Upper lobe of left lung (tissue), 6 donors: ENCODE measurements at regions not wholly inside any gene's neighbourhood (a gene's known extent, or its start where the extent isn't known, plus 50 kb on each side); places are given as distances from the start of the nearest gene placed in this dataset.

Experiments used
- ATAC-seq, 2 donors: fragments of 200-7000 bp; cut with Tn5 transposase; one replicate each; pipeline ENCODE4 v1.9.1; 2022; ENCODE audit warnings: mild to moderate bottlenecking in 2 of 2, moderate library complexity in 2 of 2; ENCODE audit not compliant: low FRiP score in 2 of 2
- DNase-seq, 2 donors: peaks; one replicate each; pipeline ENCODE4 v3.0.0-alpha.2; 2019 to 2020
- H3K27ac ChIP-seq, 4 donors: fragments of 200-600 bp; sonication (generic); one replicate each; pipeline ENCODE4 v1.5.1; 2016 to 2019
- H3K27me3 ChIP-seq, 4 donors: fragments of 200-600 bp; sonication (generic); one replicate each; pipeline ENCODE4 v1.5.1; 2017 to 2019
- H3K36me3 ChIP-seq, 4 donors: fragments of 200-600 bp; sonication (generic); one replicate each; pipeline ENCODE4 v1.5.1; 2016 to 2019
- H3K4me1 ChIP-seq, 4 donors: fragments of 200-600 bp; sonication (generic); one replicate each; pipeline ENCODE4 v1.5.1; 2018 to 2019
- H3K4me3 ChIP-seq, 4 donors: fragments of 200-600 bp; sonication (generic); one replicate each; pipeline ENCODE4 v1.5.1; 2017 to 2019; ENCODE audit warnings: mild to moderate bottlenecking in 2 of 4, moderate library complexity in 1 of 4
- H3K9me3 ChIP-seq, 4 donors: fragments of 200-600 bp; sonication (generic); one replicate each; pipeline ENCODE4 v1.5.1; 2018 to 2019
- EP300 ChIP-seq, 4 donors: sonication (generic); formaldehyde crosslinking; IDR thresholded peaks; one replicate each; pipeline ENCODE4 v1.5.1; 2017; ENCODE audit warnings: antibody characterized with exemption in 4 of 4, control low read depth in 2 of 4
- POLR2A ChIP-seq, 4 donors: fragments of 450-650 bp; IDR thresholded peaks; one replicate each; pipeline ENCODE4 v1.5.1; 2016 to 2017; ENCODE audit warnings: antibody characterized with exemption in 4 of 4, mild to moderate bottlenecking in 2 of 4
- POLR2AphosphoS5 ChIP-seq, 2 donors: sonication (generic); formaldehyde crosslinking; IDR thresholded peaks; one replicate each; pipeline ENCODE4 v1.5.1; 2017; ENCODE audit warnings: antibody characterized with exemption in 2 of 2
- WGBS, 2 donors: methylation state at CpG; one replicate each; pipeline ENCODE4 v1.1.5; 2017 to 2018; 5-methylcytosine and 5-hydroxymethylcytosine counted together
- TF ChIP-seq, protein P1 (sequence below), 6 experiments: fragments of 450-650 bp in 4 of 6; fragments of 200-600 bp in 2 of 6; sonication (generic) in 2 of 6; IDR thresholded peaks; one replicate each; pipeline ENCODE4 v1.5.1; 2016 to 2019; ENCODE audit warnings: antibody characterized with exemption in 6 of 6
- donor health status: DM: no; HTN: no; CAD: no; lungs with moderate emphysema.
- donor health status: DM: no; HTN: yes; CAD: no; lungs with severe emphysema.

DNA sequence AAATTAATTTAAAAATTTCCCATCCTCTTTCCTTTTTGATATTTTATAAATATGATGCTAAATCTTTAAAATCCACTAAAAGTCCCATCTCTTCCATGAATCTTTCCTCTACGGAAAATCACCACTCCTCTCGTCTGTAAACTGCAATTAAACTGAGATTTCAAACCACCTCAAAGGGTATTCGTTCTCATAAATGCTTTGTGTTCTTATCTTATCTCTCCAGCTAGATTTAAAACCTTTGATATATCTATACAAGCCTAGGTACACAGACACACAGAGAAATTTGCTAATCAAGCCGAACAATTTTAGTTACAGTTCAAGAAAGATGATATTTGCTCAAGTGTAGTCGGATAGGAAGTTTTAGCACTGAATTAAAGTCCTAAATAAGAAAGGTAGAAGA lies 214.6 kb upstream of the PRDM1 start:
- Histone ChIP-seq H3K27ac (no peak overlapping the region), H3K4me3 (no peak overlapping the region), H3K27me3 (no peaks in the 10 kb centered on the region), H3K9me3 (no peaks in the 10 kb centered on the region), H3K36me3 (no peaks in the 10 kb centered on the region), H3K4me1 (peaks cover 0 to 9% (median 3%) of the 10 kb centered on the region in 4 donors)
- TF ChIP-seq POLR2AphosphoS5 (IDR thresholded peaks at IDR 0.05): no peak
- TF ChIP-seq, protein P1, sequence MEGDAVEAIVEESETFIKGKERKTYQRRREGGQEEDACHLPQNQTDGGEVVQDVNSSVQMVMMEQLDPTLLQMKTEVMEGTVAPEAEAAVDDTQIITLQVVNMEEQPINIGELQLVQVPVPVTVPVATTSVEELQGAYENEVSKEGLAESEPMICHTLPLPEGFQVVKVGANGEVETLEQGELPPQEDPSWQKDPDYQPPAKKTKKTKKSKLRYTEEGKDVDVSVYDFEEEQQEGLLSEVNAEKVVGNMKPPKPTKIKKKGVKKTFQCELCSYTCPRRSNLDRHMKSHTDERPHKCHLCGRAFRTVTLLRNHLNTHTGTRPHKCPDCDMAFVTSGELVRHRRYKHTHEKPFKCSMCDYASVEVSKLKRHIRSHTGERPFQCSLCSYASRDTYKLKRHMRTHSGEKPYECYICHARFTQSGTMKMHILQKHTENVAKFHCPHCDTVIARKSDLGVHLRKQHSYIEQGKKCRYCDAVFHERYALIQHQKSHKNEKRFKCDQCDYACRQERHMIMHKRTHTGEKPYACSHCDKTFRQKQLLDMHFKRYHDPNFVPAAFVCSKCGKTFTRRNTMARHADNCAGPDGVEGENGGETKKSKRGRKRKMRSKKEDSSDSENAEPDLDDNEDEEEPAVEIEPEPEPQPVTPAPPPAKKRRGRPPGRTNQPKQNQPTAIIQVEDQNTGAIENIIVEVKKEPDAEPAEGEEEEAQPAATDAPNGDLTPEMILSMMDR (IDR thresholded peaks at IDR 0.05): no peak
- TF ChIP-seq EP300 (IDR thresholded peaks at IDR 0.05): no peak
- 89 to 90% methylated on average over 5 of the region's 5 CpGs for WGBS, 2 donors
- no peak for DNase-seq
- ATAC-seq: no peak

DNA sequence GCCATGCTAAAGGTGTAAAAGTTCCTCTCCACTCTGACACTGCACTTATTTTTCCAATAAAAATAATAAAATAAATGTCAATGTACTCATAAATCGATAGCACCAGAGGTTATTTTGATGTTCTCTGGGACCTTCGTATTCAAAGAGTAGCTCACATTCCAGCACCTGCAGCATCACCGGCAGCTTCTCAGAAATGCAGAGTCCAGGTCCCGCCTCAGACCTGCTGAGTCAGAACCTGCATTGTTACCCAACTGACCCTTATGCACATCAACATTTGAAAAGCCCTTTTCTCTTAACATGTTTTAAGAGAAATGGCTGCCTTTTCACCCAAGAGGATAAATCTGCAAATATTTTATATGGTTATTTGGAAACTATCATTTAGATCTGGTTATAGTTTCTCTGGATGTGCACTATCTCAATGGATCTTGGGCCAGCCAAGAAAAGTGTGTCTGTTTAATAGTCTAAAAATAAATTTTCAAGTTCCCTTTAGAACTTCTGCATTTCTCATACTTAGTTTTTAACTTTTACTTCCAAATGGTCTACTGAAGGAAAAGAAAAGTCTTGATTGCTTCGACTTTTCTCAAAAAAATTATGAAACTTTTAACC lies 216.2 kb upstream of the PRDM1 start:
- no peak overlapping the region for H3K4me3 ChIP-seq
- no peaks in the 10 kb centered on the region for H3K9me3 ChIP-seq
- ATAC-seq: no peak
- peak overlapping the region in 2 of 4 donors; percentile 4 to 13 for H3K27ac ChIP-seq
- H3K4me1 ChIP-seq: peaks cover 0 to 9% (median 1%) of the 10 kb centered on the region in 4 donors
- WGBS, 2 donors: 69 to 75% methylated on average over 5 of the region's 5 CpGs
- H3K36me3 ChIP-seq: no peaks in the 10 kb centered on the region
- H3K27me3 ChIP-seq: no peaks in the 10 kb centered on the region
- TF ChIP-seq EP300 (IDR thresholded peaks at IDR 0.05): no peak
- TF ChIP-seq, protein P1 (IDR thresholded peaks at IDR 0.05): no peak
- TF ChIP-seq POLR2A (IDR thresholded peaks at IDR 0.05): no peak
- no peak for TF ChIP-seq POLR2AphosphoS5 (IDR thresholded peaks at IDR 0.05)
- DNase-seq: no peak

DNA sequence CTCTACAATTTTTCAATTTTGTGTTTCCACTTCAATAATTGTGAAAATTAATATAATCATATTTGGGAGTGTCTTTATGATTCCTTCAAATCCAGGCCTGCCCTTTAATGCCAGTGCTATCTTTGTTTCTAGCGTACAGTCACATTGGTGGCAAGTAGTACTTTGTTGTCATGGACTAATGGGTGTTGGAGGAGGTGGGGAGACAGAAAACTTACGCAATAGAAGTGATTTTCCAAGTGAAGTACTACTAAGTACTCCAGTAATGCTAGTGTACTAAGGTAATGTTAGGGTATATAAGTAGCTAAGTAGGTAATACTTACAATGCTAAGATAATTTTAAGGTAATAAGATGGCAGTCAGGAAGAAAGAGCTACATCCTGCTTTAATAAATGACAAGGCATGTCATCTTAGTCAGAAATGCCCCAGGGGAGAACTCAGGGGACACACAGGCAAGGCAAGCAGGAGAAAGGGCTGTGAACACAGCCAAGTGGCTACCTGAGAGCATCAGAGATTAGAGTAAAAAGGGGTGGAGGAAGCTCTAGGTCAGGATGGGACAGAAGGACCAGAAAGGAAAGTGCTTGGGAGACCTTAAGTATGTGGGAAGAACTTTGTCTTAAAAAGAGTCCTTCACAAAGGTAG lies 217.2 kb upstream of the PRDM1 start:
- Histone ChIP-seq H3K9me3 (no peaks in the 10 kb centered on the region), H3K36me3 (no peaks in the 10 kb centered on the region), H3K4me3 (no peak overlapping the region), H3K4me1 (peaks cover 0 to 9% (median 1%) of the 10 kb centered on the region in 4 donors), H3K27me3 (no peaks in the 10 kb centered on the region), H3K27ac (no peak overlapping the region)
- WGBS, 2 donors: 70 to 73% methylated on average over 2 of the region's 2 CpGs
- no peak for TF ChIP-seq POLR2A (IDR thresholded peaks at IDR 0.05)
- TF ChIP-seq POLR2AphosphoS5 (IDR thresholded peaks at IDR 0.05): no peak
- TF ChIP-seq, protein P1 (IDR thresholded peaks at IDR 0.05): no peak
- TF ChIP-seq EP300 (IDR thresholded peaks at IDR 0.05): no peak
- ATAC-seq: no peak
- no peak for DNase-seq

DNA sequence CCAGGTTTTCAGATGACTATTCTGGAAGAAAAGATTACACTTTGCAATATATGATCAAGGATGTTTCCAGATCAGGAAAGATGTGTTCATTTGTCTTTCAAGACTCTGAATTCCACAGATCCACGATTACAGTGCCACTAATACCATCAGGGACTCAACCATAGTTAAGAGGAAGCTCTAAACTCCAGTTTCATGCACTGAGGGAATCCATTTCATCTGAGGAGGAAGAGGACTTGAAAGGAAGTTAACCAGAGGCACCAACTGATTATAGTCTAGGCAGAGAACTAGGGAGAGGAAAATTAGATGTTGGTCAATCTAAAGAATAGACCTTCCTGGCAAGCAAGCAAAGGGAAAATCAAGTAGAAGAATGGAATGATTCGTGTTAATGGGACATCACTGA lies 218.3 kb upstream of the PRDM1 start:
- H3K36me3 ChIP-seq: no peaks in the 10 kb centered on the region
- H3K4me1 ChIP-seq: peaks cover 0 to 2% (median 0%) of the 10 kb centered on the region in 4 donors
- TF ChIP-seq EP300 (IDR thresholded peaks at IDR 0.05): no peak
- TF ChIP-seq POLR2A (IDR thresholded peaks at IDR 0.05): no peak
- H3K4me3 ChIP-seq: no peak overlapping the region
- ATAC-seq (no peak), DNase-seq (no peak)
- WGBS, 2 donors: 82 to 90% methylated on average over 2 of the region's 2 CpGs
- H3K27ac ChIP-seq: peak overlapping the region in 1 of 4 donors; percentile 37
- no peaks in the 10 kb centered on the region for H3K9me3 ChIP-seq
- no peaks in the 10 kb centered on the region for H3K27me3 ChIP-seq

DNA sequence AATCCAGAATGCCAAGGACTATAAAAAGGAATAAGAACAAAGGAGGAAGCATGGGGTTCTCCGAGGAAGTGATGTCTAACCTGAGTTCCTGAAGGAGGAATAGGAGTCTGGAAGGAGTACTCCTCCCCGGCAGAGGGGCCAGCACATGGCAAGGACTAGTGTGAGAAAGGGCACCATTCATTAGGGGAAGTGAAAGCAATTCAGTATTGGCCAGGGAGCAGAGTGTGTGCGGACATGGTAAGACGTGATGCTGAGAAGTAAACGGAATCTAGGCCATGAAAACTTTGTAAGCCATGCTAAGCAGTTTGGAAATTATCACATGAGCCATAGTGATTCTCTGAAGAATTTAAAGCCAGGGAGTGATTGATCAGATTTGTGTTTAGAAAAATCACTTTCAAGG lies 218.9 kb upstream of the PRDM1 start:
- Histone ChIP-seq H3K27me3 (no peaks in the 10 kb centered on the region), H3K36me3 (no peaks in the 10 kb centered on the region), H3K4me3 (no peak overlapping the region), H3K27ac (peak overlapping the region in 1 of 4 donors; percentile 37), H3K9me3 (no peaks in the 10 kb centered on the region), H3K4me1 (peaks cover 0 to 2% (median 0%) of the 10 kb centered on the region in 4 donors)
- DNase-seq (peak in 1 of 2 donors; percentile 30), ATAC-seq (peak in 1 of 2 donors; percentile 74)
- TF ChIP-seq POLR2A (IDR thresholded peaks at IDR 0.05) (no peak), POLR2AphosphoS5 (IDR thresholded peaks at IDR 0.05) (no peak), EP300 (IDR thresholded peaks at IDR 0.05) (no peak)
- TF ChIP-seq, protein P1 (IDR thresholded peaks at IDR 0.05): no peak
- WGBS, 2 donors: 81 to 84% methylated on average over 5 of the region's 5 CpGs
